H1 (cell line): ENCODE measurements at regions not wholly inside any gene's neighbourhood (a gene's known extent, or its start where the extent isn't known, plus 50 kb on each side); places are given as distances from the start of the nearest gene placed in this dataset.

Experiments
- CHD7 ChIP-seq: fragments of 300-600 bp; sonication (generic); IDR thresholded peaks from 2 replicates; pipeline ENCODE4 v1.7.1; 2012; ENCODE audit warnings: low read length, moderate library complexity, mild to moderate bottlenecking, inconsistent platforms; ENCODE audit not compliant: insufficient replicate concordance
- KDM5A ChIP-seq: fragments of 200-600 bp; IDR thresholded peaks from 2 replicates; pipeline ENCODE4 v1.7.1; 2012; ENCODE audit warnings: mild to moderate bottlenecking, low read length, inconsistent platforms, mixed read lengths
- SIN3A ChIP-seq, 2 experiments: IDR thresholded peaks in 1 of 2; conservative IDR thresholded peaks in 1 of 2; 2 replicates each; pipeline ENCODE4 v1.6.1; 2011 to 2012; ENCODE audit warnings: low read length in 2 of 2, improper control_type of control experiment in 1 of 2, low read depth in 1 of 2, mild to moderate bottlenecking in 1 of 2

GRCh38 chr13:30545320-30545719 is 72.4 kb upstream of the USPL1 start (continued):
- no peak for TF ChIP-seq KDM5A
- no peak for TF ChIP-seq CHD7
- no peak for TF ChIP-seq SIN3A (conservative IDR thresholded peaks at IDR 0.05 in 1 of 2, IDR thresholded peaks at IDR 0.05 in 1 of 2; ENCODE audit: low read depth in 1 of 2, low read length in 2 of 2)
